ENCODE measurements at regions not wholly inside any gene's neighbourhood (a gene's known extent, or its start where the extent isn't known, plus 50 kb on each side); places are given as distances from the start of the nearest gene placed in this dataset.
"Not testable (repeated sequence)": the region's sequence is repeated elsewhere in the genome, so short reads cannot be mapped to it uniquely, and the experiment has no call there.

- no peak overlapping the region for H3K27ac ChIP-seq (ENCODE audit: low read depth, low read length)
- H3K36me3 ChIP-seq (ENCODE audit: control insufficient read depth in 1 of 2, insufficient read depth in 2 of 2, low read length in 2 of 2) = no peaks in the 10 kb centered on the region
- no peak overlapping the region for H3K9ac ChIP-seq (ENCODE audit: low read depth in 1 of 2, low read length in 2 of 2)
- H3K4me1 ChIP-seq (ENCODE audit: control insufficient read depth in 1 of 2, insufficient read depth in 2 of 2, low read length in 2 of 2) = no peaks in the 10 kb centered on the region
- no peaks in the 10 kb centered on the region for H3K27me3 ChIP-seq (ENCODE audit: control insufficient read depth in 1 of 2, insufficient read depth in 2 of 2, low read length in 2 of 2)
- H3K4me3 ChIP-seq (ENCODE audit: low read depth in 1 of 2, low read length in 2 of 2) = no peak overlapping the region
- no peaks in the 10 kb centered on the region for H3K9me3 ChIP-seq (ENCODE audit: control insufficient read depth in 1 of 2, low read length in 2 of 2)
Measured at GRCh38 chr2:125654226-125654625, 1001.7 kb upstream of the GYPC start.

- Histone ChIP-seq H3K27me3 (ENCODE audit: control insufficient read depth in 1 of 2, insufficient read depth in 2 of 2, low read length in 2 of 2) (no peaks in the 10 kb centered on the region), H3K27ac (ENCODE audit: low read depth, low read length) (no peak overlapping the region), H3K4me1 (ENCODE audit: control insufficient read depth in 1 of 2, insufficient read depth in 2 of 2, low read length in 2 of 2) (no peaks in the 10 kb centered on the region), H3K9me3 (ENCODE audit: control insufficient read depth in 1 of 2, low read length in 2 of 2) (peaks cover 0 to 4% of the 10 kb centered on the region in 2 donors), H3K9ac (ENCODE audit: low read depth in 1 of 2, low read length in 2 of 2) (no peak overlapping the region), H3K4me3 (ENCODE audit: low read depth in 1 of 2, low read length in 2 of 2) (no peak overlapping the region), H3K36me3 (ENCODE audit: control insufficient read depth in 1 of 2, insufficient read depth in 2 of 2, low read length in 2 of 2) (no peaks in the 10 kb centered on the region)
Measured at GRCh38 chr2:125656190-125656589, 999.8 kb upstream of the GYPC start.

- Histone ChIP-seq H3K4me1 (ENCODE audit: control insufficient read depth in 1 of 2, insufficient read depth in 2 of 2, low read length in 2 of 2) (no peaks in the 10 kb centered on the region), H3K9me3 (ENCODE audit: control insufficient read depth in 1 of 2, low read length in 2 of 2) (peaks cover 0 to 4% of the 10 kb centered on the region in 2 donors), H3K9ac (ENCODE audit: low read depth in 1 of 2, low read length in 2 of 2) (no peak overlapping the region), H3K4me3 (ENCODE audit: low read depth in 1 of 2, low read length in 2 of 2) (no peak overlapping the region), H3K27ac (ENCODE audit: low read depth, low read length) (no peak overlapping the region), H3K36me3 (ENCODE audit: control insufficient read depth in 1 of 2, insufficient read depth in 2 of 2, low read length in 2 of 2) (no peaks in the 10 kb centered on the region), H3K27me3 (ENCODE audit: control insufficient read depth in 1 of 2, insufficient read depth in 2 of 2, low read length in 2 of 2) (no peaks in the 10 kb centered on the region)
Measured at GRCh38 chr2:125658583-125658982, 997.4 kb upstream of the GYPC start.

GRCh38 chr2:125660369-125660768 is 995.6 kb upstream of the GYPC start:
- H3K4me1 ChIP-seq (ENCODE audit: control insufficient read depth in 1 of 2, insufficient read depth in 2 of 2, low read length in 2 of 2); H3K9ac ChIP-seq (ENCODE audit: low read depth in 1 of 2, low read length in 2 of 2); H3K9me3 ChIP-seq (ENCODE audit: control insufficient read depth in 1 of 2, low read length in 2 of 2); H3K27ac ChIP-seq (ENCODE audit: low read depth, low read length); H3K4me3 ChIP-seq (ENCODE audit: low read depth in 1 of 2, low read length in 2 of 2); H3K36me3 ChIP-seq (ENCODE audit: control insufficient read depth in 1 of 2, insufficient read depth in 2 of 2, low read length in 2 of 2); H3K27me3 ChIP-seq (ENCODE audit: control insufficient read depth in 1 of 2, insufficient read depth in 2 of 2, low read length in 2 of 2): not testable (repeated sequence)

GRCh38 chr2:125667630-125668029 is 988.3 kb upstream of the GYPC start:
- no peak overlapping the region for H3K9ac ChIP-seq (ENCODE audit: low read depth in 1 of 2, low read length in 2 of 2)
- H3K9me3 ChIP-seq (ENCODE audit: control insufficient read depth in 1 of 2, low read length in 2 of 2) = peaks cover 0 to 3% of the 10 kb centered on the region in 2 donors
- H3K27me3 ChIP-seq (ENCODE audit: control insufficient read depth in 1 of 2, insufficient read depth in 2 of 2, low read length in 2 of 2) = no peaks in the 10 kb centered on the region
- no peaks in the 10 kb centered on the region for H3K36me3 ChIP-seq (ENCODE audit: control insufficient read depth in 1 of 2, insufficient read depth in 2 of 2, low read length in 2 of 2)
- H3K4me3 ChIP-seq (ENCODE audit: low read depth in 1 of 2, low read length in 2 of 2) = no peak overlapping the region
- H3K4me1 ChIP-seq (ENCODE audit: control insufficient read depth in 1 of 2, insufficient read depth in 2 of 2, low read length in 2 of 2) = no peaks in the 10 kb centered on the region
- no peak overlapping the region for H3K27ac ChIP-seq (ENCODE audit: low read depth, low read length)

DNA sequence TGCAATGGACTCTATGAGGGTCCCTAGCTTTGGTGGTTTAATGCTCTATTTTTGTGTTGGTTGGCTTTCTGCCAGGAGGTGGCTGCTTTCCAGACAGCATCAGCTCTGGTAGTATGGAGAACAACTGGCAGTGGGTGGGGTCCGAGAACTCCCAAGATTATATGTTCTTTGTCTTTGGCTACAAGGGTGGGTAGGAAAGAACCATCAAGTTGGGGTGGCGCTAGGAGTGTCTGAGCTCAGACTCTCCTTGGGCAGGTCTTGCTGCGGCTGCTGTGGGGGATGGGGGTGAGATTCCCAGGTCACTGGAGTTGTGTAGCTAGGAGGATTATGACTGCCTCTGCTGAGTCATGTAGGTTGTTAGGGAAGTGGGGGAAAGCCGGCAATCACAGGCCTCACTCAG is 976.1 kb upstream of the GYPC start:
- H3K9me3 ChIP-seq (ENCODE audit: control insufficient read depth in 1 of 2, low read length in 2 of 2) = no peaks in the 10 kb centered on the region
- H3K4me3 ChIP-seq (ENCODE audit: low read depth in 1 of 2, low read length in 2 of 2) = no peak overlapping the region
- no peaks in the 10 kb centered on the region for H3K27me3 ChIP-seq (ENCODE audit: control insufficient read depth in 1 of 2, insufficient read depth in 2 of 2, low read length in 2 of 2)
- no peaks in the 10 kb centered on the region for H3K36me3 ChIP-seq (ENCODE audit: control insufficient read depth in 1 of 2, insufficient read depth in 2 of 2, low read length in 2 of 2)
- no peaks in the 10 kb centered on the region for H3K4me1 ChIP-seq (ENCODE audit: control insufficient read depth in 1 of 2, insufficient read depth in 2 of 2, low read length in 2 of 2)
- H3K27ac ChIP-seq (ENCODE audit: low read depth, low read length) = no peak overlapping the region
- no peak overlapping the region for H3K9ac ChIP-seq (ENCODE audit: low read depth in 1 of 2, low read length in 2 of 2)

GRCh38 chr2:125680809-125681208 is 975.1 kb upstream of the GYPC start:
- H3K4me3 ChIP-seq (ENCODE audit: low read depth in 1 of 2, low read length in 2 of 2) = no peak overlapping the region
- H3K4me1 ChIP-seq (ENCODE audit: control insufficient read depth in 1 of 2, insufficient read depth in 2 of 2, low read length in 2 of 2) = no peaks in the 10 kb centered on the region

GRCh38 chr2:125681576-125681975 is 974.4 kb upstream of the GYPC start:
- Histone ChIP-seq H3K4me3 (ENCODE audit: low read depth in 1 of 2, low read length in 2 of 2) (no peak overlapping the region), H3K4me1 (ENCODE audit: control insufficient read depth in 1 of 2, insufficient read depth in 2 of 2, low read length in 2 of 2) (no peaks in the 10 kb centered on the region), H3K9me3 (ENCODE audit: control insufficient read depth in 1 of 2, low read length in 2 of 2) (no peaks in the 10 kb centered on the region), H3K36me3 (ENCODE audit: control insufficient read depth in 1 of 2, insufficient read depth in 2 of 2, low read length in 2 of 2) (no peaks in the 10 kb centered on the region), H3K27ac (ENCODE audit: low read depth, low read length) (no peak overlapping the region), H3K27me3 (ENCODE audit: control insufficient read depth in 1 of 2, insufficient read depth in 2 of 2, low read length in 2 of 2) (no peaks in the 10 kb centered on the region), H3K9ac (ENCODE audit: low read depth in 1 of 2, low read length in 2 of 2) (no peak overlapping the region)

More at GRCh38 chr2:125680809-125681208, 975.1 kb upstream of the GYPC start:
- no peaks in the 10 kb centered on the region for H3K36me3 ChIP-seq (ENCODE audit: control insufficient read depth in 1 of 2, insufficient read depth in 2 of 2, low read length in 2 of 2)
- H3K27me3 ChIP-seq (ENCODE audit: control insufficient read depth in 1 of 2, insufficient read depth in 2 of 2, low read length in 2 of 2) = no peaks in the 10 kb centered on the region
- H3K9ac ChIP-seq (ENCODE audit: low read depth in 1 of 2, low read length in 2 of 2) = no peak overlapping the region
- no peaks in the 10 kb centered on the region for H3K9me3 ChIP-seq (ENCODE audit: control insufficient read depth in 1 of 2, low read length in 2 of 2)
- H3K27ac ChIP-seq (ENCODE audit: low read depth, low read length) = no peak overlapping the region

- Histone ChIP-seq H3K4me1 (ENCODE audit: control insufficient read depth in 1 of 2, insufficient read depth in 2 of 2, low read length in 2 of 2) (no peaks in the 10 kb centered on the region), H3K9ac (ENCODE audit: low read depth in 1 of 2, low read length in 2 of 2) (no peak overlapping the region), H3K9me3 (ENCODE audit: control insufficient read depth in 1 of 2, low read length in 2 of 2) (no peaks in the 10 kb centered on the region), H3K36me3 (ENCODE audit: control insufficient read depth in 1 of 2, insufficient read depth in 2 of 2, low read length in 2 of 2) (no peaks in the 10 kb centered on the region), H3K27me3 (ENCODE audit: control insufficient read depth in 1 of 2, insufficient read depth in 2 of 2, low read length in 2 of 2) (no peaks in the 10 kb centered on the region), H3K27ac (ENCODE audit: low read depth, low read length) (no peak overlapping the region), H3K4me3 (ENCODE audit: low read depth in 1 of 2, low read length in 2 of 2) (no peak overlapping the region)
Measured at GRCh38 chr2:125681976-125682805, 973.8 kb upstream of the GYPC start.

GRCh38 chr2:125684256-125684655 is 971.7 kb upstream of the GYPC start:
- H3K9ac ChIP-seq (ENCODE audit: low read depth in 1 of 2, low read length in 2 of 2) = no peak overlapping the region
- no peaks in the 10 kb centered on the region for H3K9me3 ChIP-seq (ENCODE audit: control insufficient read depth in 1 of 2, low read length in 2 of 2)
- no peaks in the 10 kb centered on the region for H3K4me1 ChIP-seq (ENCODE audit: control insufficient read depth in 1 of 2, insufficient read depth in 2 of 2, low read length in 2 of 2)
- H3K27ac ChIP-seq (ENCODE audit: low read depth, low read length) = no peak overlapping the region
- H3K4me3 ChIP-seq (ENCODE audit: low read depth in 1 of 2, low read length in 2 of 2) = no peak overlapping the region
- no peaks in the 10 kb centered on the region for H3K27me3 ChIP-seq (ENCODE audit: control insufficient read depth in 1 of 2, insufficient read depth in 2 of 2, low read length in 2 of 2)
- no peaks in the 10 kb centered on the region for H3K36me3 ChIP-seq (ENCODE audit: control insufficient read depth in 1 of 2, insufficient read depth in 2 of 2, low read length in 2 of 2)
